ENCODE measurements at regions not wholly inside any gene's neighbourhood (a gene's known extent, or its start where the extent isn't known, plus 50 kb on each side); places are given as distances from the start of the nearest gene placed in this dataset.
A peak's percentile ranks its signal among the peaks of the same experiment; 100 is the strongest.

DNA sequence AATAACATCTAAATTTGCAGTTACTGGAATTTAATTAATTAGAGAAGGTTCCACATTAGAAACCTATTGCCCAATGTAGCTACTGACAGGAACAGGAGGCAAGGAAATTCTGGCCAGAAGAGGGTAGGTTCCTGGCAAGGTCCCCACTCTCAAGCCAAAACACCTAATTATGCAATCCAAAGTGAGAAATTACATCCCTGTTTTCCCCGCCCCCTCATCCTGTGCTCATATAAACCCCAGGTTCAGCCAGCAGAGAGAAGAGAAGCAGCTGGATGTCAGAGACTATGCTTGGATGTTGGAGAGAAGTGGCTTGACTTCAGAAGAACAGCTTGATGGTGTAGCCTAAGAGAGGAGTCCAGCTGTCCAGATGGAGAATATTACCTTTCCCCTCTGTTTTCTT is 951.3 kb upstream of the PRR20A start:
- POLR2A ChIA-PET (ENCODE audit: partially characterized antibody): no interaction called here
- Histone ChIP-seq H2BK15ac (ENCODE audit: low read length) (no peak overlapping the region), H2BK12ac (ENCODE audit: low read depth, low read length) (no peak overlapping the region), H3K9ac (replicated peaks in 1 of 4; ENCODE audit: extremely low read depth in 1 of 4, low read depth in 3 of 4, low read length in 3 of 4) (no peak overlapping the region), H2AK5ac (ENCODE audit: low read depth, low read length) (no peak overlapping the region), H2BK5ac (ENCODE audit: low read depth, low read length) (no peak overlapping the region), H3K14ac (ENCODE audit: insufficient read length) (no peak overlapping the region), H4K91ac (replicated peaks; ENCODE audit: insufficient read length, low read length) (no peak overlapping the region), H3K56ac (replicated peaks; ENCODE audit: insufficient read length, low read depth, low read length) (no peak overlapping the region), H3K9me3 (ENCODE audit: insufficient read depth in 2 of 2, low read depth in 1 of 2, low read length in 1 of 2) (peaks cover 0 to 6% of the 10 kb centered on the region in 2 experiments; a peak in 2 of 4 replicates), H4K5ac (ENCODE audit: insufficient read length, low read depth, low read length) (no peak overlapping the region), H3K4me3 (ENCODE audit: extremely low read depth in 1 of 4, insufficient read depth in 2 of 4, low read depth in 3 of 4, low read length in 4 of 4) (no peak overlapping the region), H2AFZ (ENCODE audit: low read length) (0 out of 2 replicates have a peak overlapping the region, but pooled peaks have one; percentile 66), H4K8ac (ENCODE audit: extremely low read depth, insufficient read depth, low read length) (no peak overlapping the region), H3K79me2 (ENCODE audit: control insufficient read depth in 1 of 2, insufficient read depth in 2 of 2, low read length in 2 of 2) (no peaks in the 10 kb centered on the region), H4K20me1 (replicated peaks in 1 of 2; ENCODE audit: control insufficient read depth in 1 of 2, insufficient read depth in 2 of 2, low read length in 2 of 2) (no peaks in the 10 kb centered on the region), H3K27ac (ENCODE audit: low read depth, low read length) (no peak overlapping the region), H3K79me1 (ENCODE audit: low read depth, low read length) (no peaks in the 10 kb centered on the region), H3K36me3 (ENCODE audit: control insufficient read depth in 2 of 4, insufficient read depth in 4 of 4, low read length in 3 of 4) (no peaks in the 10 kb centered on the region), H3K4me2 (ENCODE audit: insufficient read depth in 1 of 2, low read depth in 2 of 2, low read length in 2 of 2) (no peak overlapping the region), H3K23ac (ENCODE audit: insufficient read length) (no peak overlapping the region), H3K27me3 (replicated peaks in 1 of 4; ENCODE audit: control insufficient read depth in 3 of 4, extremely low read depth in 1 of 4, insufficient read depth in 3 of 4, low read length in 3 of 4) (no peaks in the 10 kb centered on the region), H3K4ac (replicated peaks; ENCODE audit: insufficient read length, low read depth, low read length) (no peak overlapping the region), H2BK120ac (replicated peaks; ENCODE audit: low read depth, low read length) (no peak overlapping the region), H2BK20ac (ENCODE audit: low read length) (no peak overlapping the region), H3K23me2 (ENCODE audit: low read depth, low read length) (no peaks in the 10 kb centered on the region), H3K18ac (ENCODE audit: extremely low read depth, low read length) (no peak overlapping the region), H3K4me1 (replicated peaks in 1 of 4; ENCODE audit: control insufficient read depth in 3 of 4, insufficient read depth in 4 of 4, low read length in 3 of 4) (no peaks in the 10 kb centered on the region)
- DNase-seq (ENCODE audit: low read depth in 1 of 2, low spot score in 2 of 2): no peak
- FAIRE-seq: no peak
- WGBS, 2 experiments (ENCODE audit: extremely low coverage in 1 of 2, insufficient coverage in 1 of 2, insufficient read length in 1 of 2, insufficient replicate concordance in 2 of 2, low coverage in 1 of 2, low lambda C conversion rate in 2 of 2, missing lambda C conversion rate in 1 of 2): 100% methylated on average over 1 of the region's 1 CpG; no CpG with 5 or more reads in 1 of the 2 experiments
- CTCF ChIA-PET (ENCODE audit: partially characterized antibody): interaction anchor here (1.0 kb wide), 1 partner anchor 10 kb away, joined by 3 read pairs; no protein-coding TSS in a partner anchor
- TF ChIP-seq CEBPB (IDR thresholded peaks at IDR 0.05; ENCODE audit: low read depth, low read length): no peak
- TF ChIP-seq GTF2F1 (IDR thresholded peaks at IDR 0.05; ENCODE audit: borderline replicate concordance, low read depth, low read length): no peak
- no peak for TF ChIP-seq GABPA (IDR thresholded peaks at IDR 0.05; ENCODE audit: borderline replicate concordance, insufficient read depth, low read length)
- TF ChIP-seq YY1 (IDR thresholded peaks at IDR 0.05; ENCODE audit: low read depth, low read length): no peak
- no peak for TF ChIP-seq HDAC6 (IDR thresholded peaks at IDR 0.05; ENCODE audit: low read depth, low read length)
- TF ChIP-seq, protein P1, sequence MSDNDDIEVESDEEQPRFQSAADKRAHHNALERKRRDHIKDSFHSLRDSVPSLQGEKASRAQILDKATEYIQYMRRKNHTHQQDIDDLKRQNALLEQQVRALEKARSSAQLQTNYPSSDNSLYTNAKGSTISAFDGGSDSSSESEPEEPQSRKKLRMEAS (IDR thresholded peaks at IDR 0.05): no peak
- TF ChIP-seq SP1 (IDR thresholded peaks at IDR 0.05; ENCODE audit: low read depth, low read length): no peak
- no peak for TF ChIP-seq CTBP2 (IDR thresholded peaks at IDR 0.05; ENCODE audit: borderline replicate concordance, insufficient read depth, insufficient read length, low read length)
- TF ChIP-seq, protein P2, sequence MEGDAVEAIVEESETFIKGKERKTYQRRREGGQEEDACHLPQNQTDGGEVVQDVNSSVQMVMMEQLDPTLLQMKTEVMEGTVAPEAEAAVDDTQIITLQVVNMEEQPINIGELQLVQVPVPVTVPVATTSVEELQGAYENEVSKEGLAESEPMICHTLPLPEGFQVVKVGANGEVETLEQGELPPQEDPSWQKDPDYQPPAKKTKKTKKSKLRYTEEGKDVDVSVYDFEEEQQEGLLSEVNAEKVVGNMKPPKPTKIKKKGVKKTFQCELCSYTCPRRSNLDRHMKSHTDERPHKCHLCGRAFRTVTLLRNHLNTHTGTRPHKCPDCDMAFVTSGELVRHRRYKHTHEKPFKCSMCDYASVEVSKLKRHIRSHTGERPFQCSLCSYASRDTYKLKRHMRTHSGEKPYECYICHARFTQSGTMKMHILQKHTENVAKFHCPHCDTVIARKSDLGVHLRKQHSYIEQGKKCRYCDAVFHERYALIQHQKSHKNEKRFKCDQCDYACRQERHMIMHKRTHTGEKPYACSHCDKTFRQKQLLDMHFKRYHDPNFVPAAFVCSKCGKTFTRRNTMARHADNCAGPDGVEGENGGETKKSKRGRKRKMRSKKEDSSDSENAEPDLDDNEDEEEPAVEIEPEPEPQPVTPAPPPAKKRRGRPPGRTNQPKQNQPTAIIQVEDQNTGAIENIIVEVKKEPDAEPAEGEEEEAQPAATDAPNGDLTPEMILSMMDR (IDR thresholded peaks at IDR 0.05; ENCODE audit: control extremely low read depth in 1 of 3, insufficient read depth in 1 of 3, low read depth in 1 of 3, low read length in 3 of 3): no peak
- TF ChIP-seq SIN3A (conservative IDR thresholded peaks at IDR 0.05 in 1 of 2, IDR thresholded peaks at IDR 0.05 in 1 of 2; ENCODE audit: low read depth in 1 of 2, low read length in 2 of 2): no peak
- TF ChIP-seq EGR1 (IDR thresholded peaks at IDR 0.05; ENCODE audit: borderline replicate concordance, low read depth, low read length): no peak
- TF ChIP-seq CBX8 (IDR thresholded peaks at IDR 0.05; ENCODE audit: borderline replicate concordance, low read depth, low read length): no peak

All from H1 (cell line).